SH-SY5Y (cell line): ENCODE measurements at regions not wholly inside any gene's neighbourhood (a gene's known extent, or its start where the extent isn't known, plus 50 kb on each side); places are given as distances from the start of the nearest gene placed in this dataset.

ENCODE experiments used
- GATA2 ChIP-seq: IDR thresholded peaks from 2 replicates; pipeline ENCODE4 v1.6.1; 2011; ENCODE audit warnings: mild to moderate bottlenecking, low read depth, low read length
- GATA3 ChIP-seq: IDR thresholded peaks from 2 replicates; pipeline ENCODE4 v1.6.1; 2011; ENCODE audit warnings: low read depth, mild to moderate bottlenecking, low read length, moderate library complexity

GRCh38 chr11:70798296-70798695 lies 400.0 kb downstream of the CTTN start:
- TF ChIP-seq GATA2 (no peak), GATA3 (no peak)

- TF ChIP-seq GATA2 (no peak), GATA3 (no peak)
Observed at GRCh38 chr11:70799386-70799785, 401.1 kb downstream of the CTTN start.

GRCh38 chr11:70802185-70802584 lies 403.9 kb downstream of the CTTN start:
- TF ChIP-seq GATA2: no peak
- no peak for TF ChIP-seq GATA3

- TF ChIP-seq GATA2 (no peak), GATA3 (no peak)
Observed at GRCh38 chr11:70804139-70804837, 406.0 kb downstream of the CTTN start.

GRCh38 chr11:70805243-70805642 lies 406.9 kb downstream of the CTTN start:
- no peak for TF ChIP-seq GATA2
- TF ChIP-seq GATA3: no peak

GRCh38 chr11:70805971-70806370 lies 407.6 kb downstream of the CTTN start:
- TF ChIP-seq GATA3 (no peak), GATA2 (no peak)

- TF ChIP-seq GATA2 (no peak), GATA3 (no peak)
Observed at GRCh38 chr11:70806461-70807194, 408.3 kb downstream of the CTTN start.

- no peak for TF ChIP-seq GATA3
- TF ChIP-seq GATA2: no peak
Observed at GRCh38 chr11:70807195-70807543, 408.8 kb downstream of the CTTN start.

- no peak for TF ChIP-seq GATA2
- no peak for TF ChIP-seq GATA3
Observed at GRCh38 chr11:70808686-70809375, 410.5 kb downstream of the CTTN start.

- TF ChIP-seq GATA3: no peak
- TF ChIP-seq GATA2: no peak
Observed at GRCh38 chr11:70810133-70810532, 411.8 kb downstream of the CTTN start.

- TF ChIP-seq GATA3 (no peak), GATA2 (no peak)
Observed at GRCh38 chr11:70810681-70811080, 412.4 kb downstream of the CTTN start.

- no peak for TF ChIP-seq GATA3
Observed at GRCh38 chr11:70811483-70811882, 413.2 kb downstream of the CTTN start.

GRCh38 chr11:70811915-70812314 lies 413.6 kb downstream of the CTTN start:
- no peak for TF ChIP-seq GATA2

- no peak for TF ChIP-seq GATA2
- TF ChIP-seq GATA3: no peak
Observed at GRCh38 chr11:70812472-70812871, 414.1 kb downstream of the CTTN start.

- TF ChIP-seq GATA3: no peak
- TF ChIP-seq GATA2: no peak
Observed at GRCh38 chr11:70813651-70814050, 415.3 kb downstream of the CTTN start.
